IMR-90 (cell line): ENCODE measurements at regions not wholly inside any gene's neighbourhood (a gene's known extent, or its start where the extent isn't known, plus 50 kb on each side); places are given as distances from the start of the nearest gene placed in this dataset.

Source experiments
- ATAC-seq: fragments of 200-7000 bp; cut with Tn5 transposase; 2 replicates; pipeline ENCODE4 v1.9.1; 2020; ENCODE audit warnings: low read depth, mild to moderate bottlenecking, moderate library complexity
- BruUV-seq: library from RNA; stranded (reverse); fragments of 400-500 nt; replicated peaks from 2 replicates; lab custom pipeline; 2021; lab: Mats Ljungman, UMichigan
- CTCF ChIA-PET: fragments of 300-600 bp; formaldehyde crosslinking; extraction: SDS; loops from one replicate; lab custom pipeline; 2021; ENCODE audit warnings: antibody characterized with exemption; lab: Yijun Ruan, JAX
- POLR2A ChIA-PET: fragments of 300-600 bp; sonication (Branson Sonifier 250); formaldehyde crosslinking; loops from one replicate; lab custom pipeline; 2022; ENCODE audit warnings: antibody characterized with exemption; ENCODE audit not compliant: unreplicated experiment; lab: Charles Lee
- DNase-seq: peaks from one replicate; pipeline ENCODE4 v3.0.0; 2013
- H2AFZ ChIP-seq: replicated peaks from 2 replicates; pipeline ENCODE3; 2013; ENCODE audit warnings: low read length, mild to moderate bottlenecking; ENCODE audit not compliant: poor library complexity
- H2AK5ac ChIP-seq: 2 replicates; pipeline ENCODE4 v1.6.1; 2013; ENCODE audit warnings: low read depth, low read length, inconsistent platforms
- H2AK9ac ChIP-seq: replicated peaks from 2 replicates; pipeline ENCODE3; 2013; ENCODE audit warnings: mild to moderate bottlenecking, low read depth, low read length, moderate library complexity; ENCODE audit not compliant: poor library complexity
- H2BK120ac ChIP-seq: 2 replicates; pipeline ENCODE4 v1.6.1; 2013; ENCODE audit warnings: low read depth, low read length, inconsistent platforms
- H2BK15ac ChIP-seq: 3 replicates; pipeline ENCODE4 v1.6.1; 2013; ENCODE audit warnings: low read depth, low read length, inconsistent platforms
- H2BK20ac ChIP-seq: 2 replicates; pipeline ENCODE4 v1.6.1; 2013; ENCODE audit warnings: low read depth, mild to moderate bottlenecking, inconsistent platforms, low read length, moderate library complexity
- H2BK5ac ChIP-seq: 2 replicates; pipeline ENCODE4 v1.6.1; 2013; ENCODE audit warnings: mild to moderate bottlenecking, low read depth, low read length, inconsistent platforms; ENCODE audit not compliant: poor library complexity, severe bottlenecking
- H3K14ac ChIP-seq: replicated peaks from 2 replicates; pipeline ENCODE4 v1.6.1; 2013; ENCODE audit warnings: low read depth, low read length, inconsistent platforms
- H3K18ac ChIP-seq: 2 replicates; pipeline ENCODE4 v1.6.1; 2013; ENCODE audit warnings: low read depth, low read length, control low read depth
- H3K23ac ChIP-seq: 2 replicates; pipeline ENCODE4 v1.6.1; 2013; ENCODE audit warnings: low read depth, low read length, inconsistent platforms
- H3K27ac ChIP-seq: 2 replicates; pipeline ENCODE4 v1.5.1; 2013; ENCODE audit warnings: mild to moderate bottlenecking, control low read depth, low read length; ENCODE audit not compliant: insufficient read depth
- H3K27me3 ChIP-seq: 2 replicates; pipeline ENCODE4 v1.6.1; 2013; ENCODE audit warnings: low read length; ENCODE audit not compliant: control insufficient read depth, insufficient read depth
- H3K36me3 ChIP-seq: 2 replicates; pipeline ENCODE4 v1.6.1; 2013; ENCODE audit warnings: low read length, mixed read lengths; ENCODE audit not compliant: control insufficient read depth, insufficient read depth
- H3K4ac ChIP-seq: 2 replicates; pipeline ENCODE4 v1.6.1; 2013; ENCODE audit warnings: low read depth, low read length, inconsistent platforms
- H3K4me1 ChIP-seq: 2 replicates; pipeline ENCODE4 v1.6.1; 2013; ENCODE audit warnings: low read length, mixed read lengths; ENCODE audit not compliant: control insufficient read depth, insufficient read depth
- H3K4me2 ChIP-seq: 2 replicates; pipeline ENCODE4 v1.6.1; 2013; ENCODE audit warnings: low read depth, mild to moderate bottlenecking, control low read depth, low read length, moderate library complexity
- H3K4me3 ChIP-seq: 2 replicates; pipeline ENCODE4 v1.5.1; 2013; ENCODE audit warnings: low read depth, mild to moderate bottlenecking, control low read depth, low read length, moderate library complexity; ENCODE audit not compliant: insufficient read depth
- H3K56ac ChIP-seq: 2 replicates; pipeline ENCODE4 v1.6.1; 2013; ENCODE audit warnings: low read length, inconsistent platforms; ENCODE audit not compliant: insufficient read depth; ENCODE audit errors: extremely low read depth
- H3K79me1 ChIP-seq, 2 experiments: 2 replicates each; pipeline ENCODE4 v1.6.1; 2013; ENCODE audit warnings: low read length in 2 of 2, inconsistent platforms in 1 of 2, low read depth in 1 of 2
- H3K9ac ChIP-seq: 2 replicates; pipeline ENCODE4 v1.6.1; 2013; ENCODE audit warnings: low read depth, low read length, control low read depth
- H3K9me1 ChIP-seq: 2 replicates; pipeline ENCODE4 v1.6.1; 2013; ENCODE audit warnings: low read length, inconsistent platforms; ENCODE audit not compliant: insufficient read depth
- H3K9me3 ChIP-seq: 2 replicates; pipeline ENCODE4 v1.6.1; 2013; ENCODE audit warnings: low read length; ENCODE audit not compliant: control insufficient read depth, insufficient read depth
- H4K20me1 ChIP-seq: 2 replicates; pipeline ENCODE4 v1.6.1; 2013; ENCODE audit warnings: low read length, inconsistent platforms; ENCODE audit not compliant: insufficient read depth
- H4K5ac ChIP-seq: 2 replicates; pipeline ENCODE4 v1.6.1; 2013; ENCODE audit warnings: mild to moderate bottlenecking, low read depth, low read length, control low read depth
- H4K8ac ChIP-seq, 2 experiments: 2 replicates each; pipeline ENCODE4 v1.6.1; 2013; ENCODE audit warnings: low read depth in 2 of 2, low read length in 2 of 2, control low read depth in 1 of 2, inconsistent platforms in 1 of 2
- H4K91ac ChIP-seq: 2 replicates; pipeline ENCODE4 v1.6.1; 2013; ENCODE audit warnings: low read depth, low read length, inconsistent platforms; ENCODE audit not compliant: insufficient read depth
- CEBPB ChIP-seq: IDR thresholded peaks from 2 replicates; pipeline ENCODE4 v1.6.1; 2012; ENCODE audit warnings: low read depth, low read length, improper control_type of control experiment
- FOS ChIP-seq: fragments of 150-350 bp; IDR thresholded peaks from 2 replicates; pipeline ENCODE4 v1.6.1; 2016; ENCODE audit warnings: low read depth, low read length
- MXI1 ChIP-seq: IDR thresholded peaks from 2 replicates; pipeline ENCODE4 v1.6.1; 2012; ENCODE audit warnings: low read depth, mild to moderate bottlenecking, low read length, moderate library complexity, borderline replicate concordance
- RAD21 ChIP-seq: IDR thresholded peaks from 2 replicates; pipeline ENCODE4 v1.6.1; 2012; ENCODE audit warnings: low read length, improper control_type of control experiment
- RCOR1 ChIP-seq: IDR thresholded peaks from 2 replicates; pipeline ENCODE4 v1.6.1; 2012; ENCODE audit warnings: mild to moderate bottlenecking, low read length, improper control_type of control experiment; ENCODE audit not compliant: insufficient replicate concordance
- RFX5 ChIP-seq: IDR thresholded peaks from 2 replicates; pipeline ENCODE4 v1.8.0; 2012; ENCODE audit warnings: low read depth, mild to moderate bottlenecking, low read length, moderate library complexity
- SMC3 ChIP-seq: fragments of 150-350 bp; IDR thresholded peaks from 2 replicates; pipeline ENCODE4 v1.6.1; 2016; ENCODE audit warnings: low read depth, mild to moderate bottlenecking, antibody characterized with exemption, low read length, moderate library complexity
- WGBS, 2 experiments: methylation state at CpG; one replicate each; pipeline versions ENCODE4 v1.1.5 to v1.1.7; 2013; ENCODE audit warnings: missing lambda C conversion rate in 2 of 2; ENCODE audit not compliant: insufficient read length in 1 of 2; ENCODE audit errors: extremely low coverage in 2 of 2; 5-methylcytosine and 5-hydroxymethylcytosine counted together
- dilution Hi-C: fragments of 300-500 bp; cut with HindIII; formaldehyde crosslinking; loops from one replicate; pipeline ENCODE4 v1.14.3; 2018; ENCODE audit warnings: low sequenced_read_pairs; ENCODE audit not compliant: unreplicated experiment
- in situ Hi-C: fragments of 300-500 bp; cut with MboI; formaldehyde crosslinking; loops from 3 replicates; pipeline ENCODE4 v1.14.3; 2019; ENCODE audit warnings: low sequenced_read_pairs, inconsistent platforms, mixed read lengths
- intact Hi-C: fragments of 100-400 bp; cut with micrococcal nuclease; formaldehyde crosslinking; loops from 2 replicates; pipeline ENCODE4 v1.10.0; 2022
- TF ChIP-seq, protein P1 (sequence below): conservative IDR thresholded peaks from 2 replicates; pipeline ENCODE4 v1.5.1; 2012; ENCODE audit warnings: mild to moderate bottlenecking, low read depth, low read length, improper control_type of control experiment

DNA sequence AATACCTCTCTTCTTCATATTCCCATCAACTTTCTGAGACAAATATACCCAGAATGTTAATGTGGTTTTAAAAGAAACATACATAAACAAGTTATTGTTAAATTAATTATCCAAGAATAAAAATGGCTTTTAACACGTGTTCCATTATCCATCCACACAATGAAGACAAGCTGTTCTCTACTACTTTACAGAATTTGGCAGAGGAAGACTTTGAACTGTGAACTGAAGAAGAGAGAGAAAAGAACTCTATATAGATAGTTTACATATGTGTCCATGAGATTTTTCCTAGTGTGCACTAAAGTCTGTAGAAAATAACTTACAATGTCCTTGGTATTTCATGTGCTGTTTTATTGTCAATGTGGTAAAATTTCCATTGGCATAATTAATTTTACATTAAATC is 207.0 kb upstream of the COL3A1 start:
- POLR2A ChIA-PET: no interaction called here
- dilution Hi-C loops: no loop called here
- no TSS peak for BruUV-seq
- DNase-seq: no peak
- no peak overlapping the region for H3K27ac ChIP-seq
- intact Hi-C loops: no loop called here
- H2BK5ac ChIP-seq: no peak overlapping the region
- H3K27me3 ChIP-seq: no peaks in the 10 kb centered on the region
- H3K9me3 ChIP-seq: no peaks in the 10 kb centered on the region
- H3K23ac ChIP-seq: no peak overlapping the region
- no peak overlapping the region for H2AK5ac ChIP-seq
- no peaks in the 10 kb centered on the region for H4K20me1 ChIP-seq
- in situ Hi-C loops: no loop called here
- no peak overlapping the region for H2BK20ac ChIP-seq
- no peak overlapping the region for H3K18ac ChIP-seq
- H3K79me1 ChIP-seq: no peaks in the 10 kb centered on the region
- no peak overlapping the region for H2AFZ ChIP-seq
- no peak overlapping the region for H3K14ac ChIP-seq
- no peak overlapping the region for H3K9ac ChIP-seq
- no peak overlapping the region for H3K4me3 ChIP-seq
- H3K4me2 ChIP-seq: no peak overlapping the region
- no peak overlapping the region for H3K56ac ChIP-seq
- no CpG with 5 or more reads among the region's 1 CpG for WGBS, 2 experiments
- H3K4ac ChIP-seq: no peak overlapping the region
- no peak overlapping the region for H2BK15ac ChIP-seq
- H4K5ac ChIP-seq: no peak overlapping the region
- no peaks in the 10 kb centered on the region for H3K9me1 ChIP-seq
- H4K8ac ChIP-seq: no peak overlapping the region
- no peak overlapping the region for H2BK120ac ChIP-seq
- no peak for ATAC-seq
- TF ChIP-seq RAD21 (no peak), CEBPB (no peak), RFX5 (no peak), FOS (no peak), SMC3 (no peak), RCOR1 (no peak), MXI1 (no peak)
- TF ChIP-seq, protein P1, sequence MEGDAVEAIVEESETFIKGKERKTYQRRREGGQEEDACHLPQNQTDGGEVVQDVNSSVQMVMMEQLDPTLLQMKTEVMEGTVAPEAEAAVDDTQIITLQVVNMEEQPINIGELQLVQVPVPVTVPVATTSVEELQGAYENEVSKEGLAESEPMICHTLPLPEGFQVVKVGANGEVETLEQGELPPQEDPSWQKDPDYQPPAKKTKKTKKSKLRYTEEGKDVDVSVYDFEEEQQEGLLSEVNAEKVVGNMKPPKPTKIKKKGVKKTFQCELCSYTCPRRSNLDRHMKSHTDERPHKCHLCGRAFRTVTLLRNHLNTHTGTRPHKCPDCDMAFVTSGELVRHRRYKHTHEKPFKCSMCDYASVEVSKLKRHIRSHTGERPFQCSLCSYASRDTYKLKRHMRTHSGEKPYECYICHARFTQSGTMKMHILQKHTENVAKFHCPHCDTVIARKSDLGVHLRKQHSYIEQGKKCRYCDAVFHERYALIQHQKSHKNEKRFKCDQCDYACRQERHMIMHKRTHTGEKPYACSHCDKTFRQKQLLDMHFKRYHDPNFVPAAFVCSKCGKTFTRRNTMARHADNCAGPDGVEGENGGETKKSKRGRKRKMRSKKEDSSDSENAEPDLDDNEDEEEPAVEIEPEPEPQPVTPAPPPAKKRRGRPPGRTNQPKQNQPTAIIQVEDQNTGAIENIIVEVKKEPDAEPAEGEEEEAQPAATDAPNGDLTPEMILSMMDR: no peak
- H3K4me1 ChIP-seq: no peaks in the 10 kb centered on the region
- H4K91ac ChIP-seq: no peak overlapping the region
- no peaks in the 10 kb centered on the region for H3K36me3 ChIP-seq
- no peak overlapping the region for H2AK9ac ChIP-seq
- CTCF ChIA-PET: no interaction called here
